B cell (primary cell): ENCODE measurements at regions not wholly inside any gene's neighbourhood (a gene's known extent, or its start where the extent isn't known, plus 50 kb on each side); places are given as distances from the start of the nearest gene placed in this dataset.

Experiments
- EZH2 ChIP-seq: IDR thresholded peaks from 2 replicates; pipeline ENCODE4 v1.6.1; 2012; ENCODE audit warnings: borderline replicate concordance, low read depth, mild to moderate bottlenecking, moderate library complexity, low read length; ENCODE audit not compliant: insufficient read depth, poor library complexity, severe bottlenecking
- TF ChIP-seq, protein P1 (sequence below): fragments of 200-600 bp; IDR thresholded peaks from one replicate; pipeline ENCODE4 v1.8.0; 2022; ENCODE audit warnings: antibody characterized with exemption, mild to moderate bottlenecking

DNA sequence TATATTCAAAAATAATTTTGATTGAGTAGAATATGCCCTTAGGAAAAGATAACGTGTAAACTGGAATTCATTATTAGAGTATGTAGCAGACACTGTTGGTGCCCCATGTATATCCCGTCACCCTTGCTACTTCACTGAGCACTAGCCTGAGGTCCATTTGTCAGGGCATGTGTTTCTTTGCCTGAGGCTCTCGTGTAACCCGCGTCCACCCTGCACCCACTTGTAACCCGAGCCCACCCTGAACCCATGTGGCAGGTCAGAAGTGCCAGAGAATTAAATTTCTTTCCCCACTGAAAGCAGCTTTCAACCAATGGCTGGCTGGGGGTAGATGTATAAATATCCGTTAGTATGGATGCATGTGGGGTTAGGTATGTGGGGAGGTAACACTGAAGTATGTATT is 474.2 kb upstream of the ZNF385D start:
- TF ChIP-seq, protein P1, sequence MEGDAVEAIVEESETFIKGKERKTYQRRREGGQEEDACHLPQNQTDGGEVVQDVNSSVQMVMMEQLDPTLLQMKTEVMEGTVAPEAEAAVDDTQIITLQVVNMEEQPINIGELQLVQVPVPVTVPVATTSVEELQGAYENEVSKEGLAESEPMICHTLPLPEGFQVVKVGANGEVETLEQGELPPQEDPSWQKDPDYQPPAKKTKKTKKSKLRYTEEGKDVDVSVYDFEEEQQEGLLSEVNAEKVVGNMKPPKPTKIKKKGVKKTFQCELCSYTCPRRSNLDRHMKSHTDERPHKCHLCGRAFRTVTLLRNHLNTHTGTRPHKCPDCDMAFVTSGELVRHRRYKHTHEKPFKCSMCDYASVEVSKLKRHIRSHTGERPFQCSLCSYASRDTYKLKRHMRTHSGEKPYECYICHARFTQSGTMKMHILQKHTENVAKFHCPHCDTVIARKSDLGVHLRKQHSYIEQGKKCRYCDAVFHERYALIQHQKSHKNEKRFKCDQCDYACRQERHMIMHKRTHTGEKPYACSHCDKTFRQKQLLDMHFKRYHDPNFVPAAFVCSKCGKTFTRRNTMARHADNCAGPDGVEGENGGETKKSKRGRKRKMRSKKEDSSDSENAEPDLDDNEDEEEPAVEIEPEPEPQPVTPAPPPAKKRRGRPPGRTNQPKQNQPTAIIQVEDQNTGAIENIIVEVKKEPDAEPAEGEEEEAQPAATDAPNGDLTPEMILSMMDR, result no peak
- TF ChIP-seq EZH2, result no peak
